ENCODE measurements at regions not wholly inside any gene's neighbourhood (a gene's known extent, or its start where the extent isn't known, plus 50 kb on each side); places are given as distances from the start of the nearest gene placed in this dataset.

GRCh38 chr20:6841128-6841527 is 73.6 kb downstream of the BMP2 start:
- DNase-seq (ENCODE audit: low read depth), result no peak
- TF ChIP-seq, protein P1, sequence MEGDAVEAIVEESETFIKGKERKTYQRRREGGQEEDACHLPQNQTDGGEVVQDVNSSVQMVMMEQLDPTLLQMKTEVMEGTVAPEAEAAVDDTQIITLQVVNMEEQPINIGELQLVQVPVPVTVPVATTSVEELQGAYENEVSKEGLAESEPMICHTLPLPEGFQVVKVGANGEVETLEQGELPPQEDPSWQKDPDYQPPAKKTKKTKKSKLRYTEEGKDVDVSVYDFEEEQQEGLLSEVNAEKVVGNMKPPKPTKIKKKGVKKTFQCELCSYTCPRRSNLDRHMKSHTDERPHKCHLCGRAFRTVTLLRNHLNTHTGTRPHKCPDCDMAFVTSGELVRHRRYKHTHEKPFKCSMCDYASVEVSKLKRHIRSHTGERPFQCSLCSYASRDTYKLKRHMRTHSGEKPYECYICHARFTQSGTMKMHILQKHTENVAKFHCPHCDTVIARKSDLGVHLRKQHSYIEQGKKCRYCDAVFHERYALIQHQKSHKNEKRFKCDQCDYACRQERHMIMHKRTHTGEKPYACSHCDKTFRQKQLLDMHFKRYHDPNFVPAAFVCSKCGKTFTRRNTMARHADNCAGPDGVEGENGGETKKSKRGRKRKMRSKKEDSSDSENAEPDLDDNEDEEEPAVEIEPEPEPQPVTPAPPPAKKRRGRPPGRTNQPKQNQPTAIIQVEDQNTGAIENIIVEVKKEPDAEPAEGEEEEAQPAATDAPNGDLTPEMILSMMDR (IDR thresholded peaks at IDR 0.05; ENCODE audit: control insufficient read depth, insufficient read depth, low read depth, low read length, missing control alignments), result no peak
- no peak overlapping the region for H3K4me3 ChIP-seq (ENCODE audit: control insufficient read depth, low read depth, low read length)

- H3K4me3 ChIP-seq (ENCODE audit: control insufficient read depth, low read depth, low read length), result no peak overlapping the region
- TF ChIP-seq, protein P1 (IDR thresholded peaks at IDR 0.05; ENCODE audit: control insufficient read depth, insufficient read depth, low read depth, low read length, missing control alignments), result no peak
- no peak for DNase-seq (ENCODE audit: low read depth)
These were observed 77.7 kb downstream of the BMP2 start for GRCh38 chr20:6845141-6845540.

- H3K4me3 ChIP-seq (ENCODE audit: control insufficient read depth, low read depth, low read length), result no peak overlapping the region
These were observed 80.6 kb downstream of the BMP2 start for GRCh38 chr20:6848041-6848440.

DNA sequence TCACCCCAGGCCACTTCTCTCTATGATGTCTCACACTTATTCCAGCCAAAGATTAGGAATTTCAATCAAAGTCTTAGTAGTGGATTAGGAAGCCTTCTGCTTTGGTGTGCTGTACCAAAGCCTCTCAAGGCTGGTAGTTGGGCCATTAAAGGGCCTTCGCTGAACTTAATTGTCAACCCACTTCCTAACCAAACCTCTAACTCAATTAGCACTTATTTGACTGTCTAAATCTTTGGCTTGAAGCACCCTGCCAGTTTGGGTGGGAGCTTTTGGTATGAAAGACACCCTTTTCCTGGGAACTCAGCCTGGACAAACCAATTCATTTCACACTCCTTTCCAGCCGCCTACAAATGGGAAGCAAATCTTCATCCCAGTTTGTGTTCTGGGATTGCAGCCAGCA is 81.5 kb downstream of the BMP2 start:
- no peak for DNase-seq (ENCODE audit: low read depth)
- no peak overlapping the region for H3K4me3 ChIP-seq (ENCODE audit: control insufficient read depth, low read depth, low read length)
- TF ChIP-seq, protein P1 (IDR thresholded peaks at IDR 0.05; ENCODE audit: control insufficient read depth, insufficient read depth, low read depth, low read length, missing control alignments), result no peak

More at GRCh38 chr20:6848041-6848440, 80.6 kb downstream of the BMP2 start:
- no peak for DNase-seq (ENCODE audit: low read depth)
- TF ChIP-seq, protein P1 (IDR thresholded peaks at IDR 0.05; ENCODE audit: control insufficient read depth, insufficient read depth, low read depth, low read length, missing control alignments), result no peak

DNA sequence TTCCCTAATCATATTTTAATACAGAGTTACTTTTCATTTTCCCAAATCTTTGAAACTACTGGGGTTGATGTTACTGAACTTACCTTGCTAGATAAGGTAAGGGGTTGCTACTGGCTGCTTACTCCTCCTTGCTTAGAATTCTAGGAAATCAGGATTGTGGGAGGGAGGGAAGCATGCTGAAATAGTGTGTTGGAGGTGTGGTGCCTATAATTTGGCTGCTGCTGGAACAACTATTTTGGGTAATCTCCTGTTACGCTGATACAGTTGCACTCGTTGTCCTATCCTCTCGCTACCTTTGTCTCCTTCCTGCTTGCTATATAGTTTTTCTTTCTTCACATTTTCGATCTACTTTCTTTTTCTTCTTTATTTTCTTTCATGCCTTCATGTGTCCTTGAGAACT is 83.7 kb downstream of the BMP2 start:
- TF ChIP-seq, protein P1 (IDR thresholded peaks at IDR 0.05; ENCODE audit: control insufficient read depth, insufficient read depth, low read depth, low read length, missing control alignments), result no peak
- no peak overlapping the region for H3K4me3 ChIP-seq (ENCODE audit: control insufficient read depth, low read depth, low read length)
- no peak for DNase-seq (ENCODE audit: low read depth)

GRCh38 chr20:6852478-6852877 is 85.0 kb downstream of the BMP2 start:
- no peak for DNase-seq (ENCODE audit: low read depth)
- H3K4me3 ChIP-seq (ENCODE audit: control insufficient read depth, low read depth, low read length), result no peak overlapping the region
- TF ChIP-seq, protein P1 (IDR thresholded peaks at IDR 0.05; ENCODE audit: control insufficient read depth, insufficient read depth, low read depth, low read length, missing control alignments), result no peak

DNA sequence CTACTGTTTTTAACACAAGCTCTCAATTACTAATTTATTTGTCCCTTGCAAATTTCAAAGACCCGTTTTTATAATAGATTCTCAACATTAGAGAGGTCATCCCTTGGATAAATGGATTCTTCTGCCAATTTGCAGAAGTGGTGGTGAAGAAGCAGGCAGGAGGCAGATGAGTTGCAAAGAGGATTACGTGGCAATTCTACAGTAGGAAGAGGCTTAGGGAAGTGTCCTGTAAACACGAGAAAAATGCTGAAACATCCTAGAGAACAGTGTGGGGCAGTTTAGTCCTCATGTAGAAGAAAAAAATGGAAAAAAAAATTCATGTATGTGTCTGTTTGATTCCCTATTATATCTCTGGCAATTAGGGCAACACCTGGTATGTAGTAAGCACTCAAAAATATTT is 87.6 kb downstream of the BMP2 start:
- no peak for DNase-seq (ENCODE audit: low read depth)
- TF ChIP-seq, protein P1 (IDR thresholded peaks at IDR 0.05; ENCODE audit: control insufficient read depth, insufficient read depth, low read depth, low read length, missing control alignments), result no peak
- H3K4me3 ChIP-seq (ENCODE audit: control insufficient read depth, low read depth, low read length), result no peak overlapping the region

Measured in AG09309 (cell line).